Spinal cord (tissue), 9 donors: ENCODE measurements at regions not wholly inside any gene's neighbourhood (a gene's known extent, or its start where the extent isn't known, plus 50 kb on each side); places are given as distances from the start of the nearest gene placed in this dataset.
"Not testable (repeated sequence)": the region's sequence is repeated elsewhere in the genome, so short reads cannot be mapped to it uniquely, and the experiment has no call there.

Source experiments
- DNase-seq, 6 donors: peaks; one replicate each; pipeline versions ENCODE4 v3.0.0 to v3.0.0-alpha.2; 2013 to 2015; ENCODE audit warnings: low spot score in 6 of 6, low read depth in 4 of 6
- H3K27ac ChIP-seq: one replicate; pipeline ENCODE4 v1.5.1; 2013; ENCODE audit warnings: low read depth, low read length, control low read depth
- H3K27me3 ChIP-seq: one replicate; pipeline ENCODE4 v1.6.1; 2013; ENCODE audit warnings: low read length; ENCODE audit not compliant: control insufficient read depth, insufficient read depth
- H3K36me3 ChIP-seq: one replicate; pipeline ENCODE4 v1.6.1; 2013; ENCODE audit warnings: low read length; ENCODE audit not compliant: control insufficient read depth, insufficient read depth
- H3K4me1 ChIP-seq: one replicate; pipeline ENCODE4 v1.6.1; 2013; ENCODE audit warnings: low read length; ENCODE audit not compliant: control insufficient read depth, insufficient read depth
- H3K4me3 ChIP-seq: one replicate; pipeline ENCODE4 v1.5.1; 2013; ENCODE audit warnings: low read depth, low read length, control low read depth
- H3K9me3 ChIP-seq: one replicate; pipeline ENCODE4 v1.6.1; 2013; ENCODE audit warnings: low read length; ENCODE audit not compliant: control insufficient read depth, insufficient read depth
- WGBS: methylation state at CpG from one replicate; pipeline ENCODE4 v1.1.5; 2013; ENCODE audit warnings: missing lambda C conversion rate; ENCODE audit not compliant: insufficient coverage; 5-methylcytosine and 5-hydroxymethylcytosine counted together
- donor health status: healthy.

GRCh38 chr3:127044996-127045395 is 62.1 kb downstream of the PLXNA1 start:
- DNase-seq = peak in 1 of 6 donors; percentile 35
- Histone ChIP-seq H3K27me3 (no peaks in the 10 kb centered on the region), H3K4me3 (no peak overlapping the region), H3K27ac (no peak overlapping the region), H3K4me1 (peaks cover 26% of the 10 kb centered on the region), H3K36me3 (peaks cover 2% of the 10 kb centered on the region), H3K9me3 (no peaks in the 10 kb centered on the region)
- WGBS = 14% methylated on average over 2 of the region's 4 CpGs

DNA sequence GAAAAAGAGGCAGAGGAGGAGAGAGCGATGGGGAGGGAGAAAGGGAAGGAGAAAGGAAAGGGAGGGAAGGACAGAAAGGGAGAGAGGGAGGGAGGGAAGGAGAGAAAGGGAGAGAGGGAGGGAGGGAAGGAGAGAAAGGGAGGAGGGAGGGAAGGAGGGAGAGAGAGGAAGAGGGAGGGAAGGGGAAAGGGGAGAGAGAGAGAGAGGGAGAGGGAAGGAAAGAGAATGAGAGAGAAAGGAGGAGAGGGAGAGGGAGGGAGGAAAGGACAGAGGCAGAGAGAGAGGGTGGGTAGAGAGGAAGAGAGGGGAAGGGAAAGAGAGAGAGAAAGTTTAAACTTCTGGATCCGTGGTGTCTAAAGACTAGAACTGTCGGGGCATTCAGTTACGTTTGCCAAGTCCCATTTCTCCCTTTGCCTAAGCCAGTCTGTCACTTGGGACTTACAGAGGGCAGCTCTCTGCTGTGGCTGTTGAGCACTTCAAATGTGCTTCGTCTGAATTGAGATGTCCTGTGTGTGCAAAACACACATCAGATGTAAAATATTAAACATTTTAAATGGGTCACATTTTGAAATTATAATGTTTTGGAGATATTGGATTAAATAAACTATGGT is 62.6 kb downstream of the PLXNA1 start:
- peaks cover 2% of the 10 kb centered on the region for H3K36me3 ChIP-seq
- 63% methylated on average over 4 of the region's 5 CpGs for WGBS
- peak in 1 of 6 donors; percentile 16 for DNase-seq
- no peaks in the 10 kb centered on the region for H3K27me3 ChIP-seq
- no peaks in the 10 kb centered on the region for H3K9me3 ChIP-seq
- no peak overlapping the region for H3K27ac ChIP-seq
- peaks cover 26% of the 10 kb centered on the region for H3K4me1 ChIP-seq
- H3K4me3 ChIP-seq = no peak overlapping the region

DNA sequence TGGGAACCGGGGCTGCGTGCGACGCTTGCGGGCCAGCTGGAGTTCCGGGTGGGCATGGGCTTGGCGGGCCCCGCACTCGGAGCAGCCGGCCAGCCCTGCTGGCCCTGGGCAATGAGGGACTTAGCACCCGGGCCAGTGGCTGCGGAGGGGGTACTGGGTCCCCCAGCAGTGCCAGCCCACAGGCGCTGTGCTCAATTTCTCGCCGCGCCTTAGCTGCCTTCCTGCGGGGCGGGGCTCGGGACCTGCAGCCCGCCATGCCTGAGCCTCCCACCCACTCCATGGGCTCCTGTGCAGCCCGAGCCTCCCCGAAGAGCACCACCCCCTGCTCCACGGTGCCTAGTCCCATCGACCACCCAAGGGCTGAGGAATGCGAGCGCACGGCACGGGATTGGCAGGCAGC is 63.8 kb downstream of the PLXNA1 start:
- not testable (repeated sequence) for H3K27ac ChIP-seq, H3K27me3 ChIP-seq, DNase-seq, H3K4me3 ChIP-seq, H3K36me3 ChIP-seq, H3K9me3 ChIP-seq
- WGBS = 96% methylated on average over 24 of the region's 28 CpGs
- peaks cover 26% of the 10 kb centered on the region for H3K4me1 ChIP-seq

GRCh38 chr3:127049393-127049792 is 66.5 kb downstream of the PLXNA1 start:
- no peak overlapping the region for H3K4me3 ChIP-seq
- no peaks in the 10 kb centered on the region for H3K27me3 ChIP-seq
- no peaks in the 10 kb centered on the region for H3K9me3 ChIP-seq
- no peak for DNase-seq
- no peak overlapping the region for H3K27ac ChIP-seq
- 78% methylated on average over 2 of the region's 5 CpGs for WGBS
- H3K4me1 ChIP-seq = peaks cover 12% of the 10 kb centered on the region
- H3K36me3 ChIP-seq = peaks cover 2% of the 10 kb centered on the region

- WGBS = 78% methylated on average over 4 of the region's 7 CpGs
- DNase-seq = no peak
- no peak overlapping the region for H3K27ac ChIP-seq
- no peak overlapping the region for H3K4me3 ChIP-seq
- H3K9me3 ChIP-seq = no peaks in the 10 kb centered on the region
- peaks cover 6% of the 10 kb centered on the region for H3K4me1 ChIP-seq
- H3K36me3 ChIP-seq = peaks cover 2% of the 10 kb centered on the region
- H3K27me3 ChIP-seq = no peaks in the 10 kb centered on the region
Measured at GRCh38 chr3:127050733-127051132, 67.8 kb downstream of the PLXNA1 start.

DNA sequence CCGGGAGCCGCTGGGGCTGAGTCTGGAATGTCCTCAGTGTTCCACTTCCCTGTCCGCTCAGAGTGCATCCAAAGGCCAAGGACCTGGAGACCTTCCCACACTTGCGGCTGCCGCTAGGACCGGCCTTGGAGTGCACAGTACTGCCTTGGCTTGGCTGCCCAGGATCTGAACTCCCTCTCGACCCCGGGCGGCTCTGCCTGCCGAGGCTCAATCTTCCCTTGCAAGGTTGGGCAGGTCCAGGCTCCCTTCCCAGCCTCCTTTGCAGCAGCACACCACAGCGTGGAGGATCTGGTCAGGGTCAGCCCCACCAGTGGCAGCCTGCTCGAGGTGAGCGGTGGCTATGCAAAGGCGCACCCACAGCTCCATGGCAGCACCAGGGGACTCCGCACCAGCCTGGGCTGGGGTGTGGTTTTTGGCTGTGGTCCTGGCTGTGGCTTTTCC is 69.2 kb downstream of the PLXNA1 start:
- 92% methylated on average over 15 of the region's 15 CpGs for WGBS
- Histone ChIP-seq H3K4me1 (peaks cover 6% of the 10 kb centered on the region), H3K36me3 (no peaks in the 10 kb centered on the region), H3K9me3 (no peaks in the 10 kb centered on the region), H3K4me3 (no peak overlapping the region), H3K27me3 (no peaks in the 10 kb centered on the region), H3K27ac (no peak overlapping the region)
- no peak for DNase-seq

- Histone ChIP-seq H3K4me3 (no peak overlapping the region), H3K27me3 (no peaks in the 10 kb centered on the region), H3K9me3 (no peaks in the 10 kb centered on the region), H3K27ac (no peak overlapping the region), H3K36me3 (no peaks in the 10 kb centered on the region), H3K4me1 (peaks cover 6% of the 10 kb centered on the region)
- 96% methylated on average over 6 of the region's 6 CpGs for WGBS
- no peak for DNase-seq
Measured at GRCh38 chr3:127053026-127053425, 70.1 kb downstream of the PLXNA1 start.

- no peak for DNase-seq
- WGBS = 85% methylated on average over 5 of the region's 5 CpGs
- no peak overlapping the region for H3K4me3 ChIP-seq
Measured at GRCh38 chr3:127053450-127053849, 70.5 kb downstream of the PLXNA1 start.

DNA sequence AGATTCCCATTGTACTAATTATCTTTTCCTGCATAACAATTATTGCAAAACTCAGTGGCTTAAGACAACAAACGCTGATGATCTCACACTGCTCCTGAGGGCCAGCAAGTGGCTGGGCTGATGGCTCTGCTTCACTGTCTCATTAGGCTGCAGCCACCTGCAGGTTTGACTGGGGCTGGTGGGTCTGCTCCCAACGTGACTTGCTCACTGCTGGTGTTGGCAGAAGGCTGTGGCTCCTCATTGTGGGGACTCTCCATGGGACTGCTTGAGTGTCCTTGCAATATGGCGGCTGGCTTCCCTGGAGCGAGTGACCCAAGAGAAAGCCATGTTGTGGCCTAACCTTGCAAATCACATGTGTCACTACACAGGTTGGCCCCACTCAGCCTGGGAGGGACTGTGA is 71.1 kb downstream of the PLXNA1 start:
- Histone ChIP-seq H3K36me3 (no peaks in the 10 kb centered on the region), H3K27ac (no peak overlapping the region), H3K4me3 (no peak overlapping the region), H3K4me1 (peaks cover 6% of the 10 kb centered on the region), H3K27me3 (no peaks in the 10 kb centered on the region), H3K9me3 (no peaks in the 10 kb centered on the region)
- WGBS = 83% methylated on average over 4 of the region's 4 CpGs
- no peak for DNase-seq

More at GRCh38 chr3:127053450-127053849, 70.5 kb downstream of the PLXNA1 start:
- no peaks in the 10 kb centered on the region for H3K36me3 ChIP-seq
- H3K27ac ChIP-seq = no peak overlapping the region
- peaks cover 6% of the 10 kb centered on the region for H3K4me1 ChIP-seq
- H3K27me3 ChIP-seq = no peaks in the 10 kb centered on the region
- H3K9me3 ChIP-seq = no peaks in the 10 kb centered on the region

GRCh38 chr3:127056281-127056680 is 73.4 kb downstream of the PLXNA1 start:
- no peaks in the 10 kb centered on the region for H3K27me3 ChIP-seq
- peaks cover 6% of the 10 kb centered on the region for H3K4me1 ChIP-seq
- H3K36me3 ChIP-seq = no peaks in the 10 kb centered on the region
- H3K9me3 ChIP-seq = no peaks in the 10 kb centered on the region
- H3K4me3 ChIP-seq = no peak overlapping the region
- no peak overlapping the region for H3K27ac ChIP-seq
- WGBS = 91% methylated on average over 16 of the region's 17 CpGs
- DNase-seq = no peak
